Small intestine (tissue), 7 donors: ENCODE measurements at regions not wholly inside any gene's neighbourhood (a gene's known extent, or its start where the extent isn't known, plus 50 kb on each side); places are given as distances from the start of the nearest gene placed in this dataset.

Experiments
- DNase-seq, 2 donors: peaks; one replicate each; pipeline versions ENCODE4 v3.0.0 to v3.0.0-alpha.2; 2013
- FAIRE-seq: peaks from 2 replicates; lab custom pipeline; 2012; peaks lifted over from hg19 to GRCh38; lab: Jason Lieb, UNC
- H3K27ac ChIP-seq, 3 donors: one replicate each; pipeline ENCODE4 v1.5.1; 2013; ENCODE audit warnings: low read length in 2 of 3, mild to moderate bottlenecking in 2 of 3, control low read depth in 1 of 3, inconsistent platforms in 1 of 3, low read depth in 1 of 3, moderate library complexity in 1 of 3
- H3K27me3 ChIP-seq, 3 donors: one replicate each; pipeline ENCODE4 v1.6.1; 2013; ENCODE audit warnings: low read length in 3 of 3, inconsistent platforms in 1 of 3; ENCODE audit not compliant: control insufficient read depth in 3 of 3, insufficient read depth in 3 of 3
- H3K36me3 ChIP-seq, 3 donors: one replicate each; pipeline ENCODE4 v1.6.1; 2013; ENCODE audit warnings: low read length in 3 of 3, inconsistent platforms in 1 of 3, low read depth in 1 of 3, mild to moderate bottlenecking in 1 of 3, moderate library complexity in 1 of 3; ENCODE audit not compliant: control insufficient read depth in 3 of 3, insufficient read depth in 2 of 3
- H3K4me1 ChIP-seq, 3 donors: one replicate each; pipeline ENCODE4 v1.6.1; 2013; ENCODE audit warnings: low read length in 2 of 3, inconsistent platforms in 1 of 3, low read depth in 1 of 3, mild to moderate bottlenecking in 1 of 3, moderate library complexity in 1 of 3; ENCODE audit not compliant: control insufficient read depth in 3 of 3, insufficient read depth in 2 of 3
- H3K4me3 ChIP-seq, 3 donors: one replicate each; pipeline ENCODE4 v1.5.1; 2013; ENCODE audit warnings: low read length in 3 of 3, control low read depth in 1 of 3, inconsistent platforms in 1 of 3, low read depth in 1 of 3, mild to moderate bottlenecking in 1 of 3, moderate library complexity in 1 of 3
- H3K9me3 ChIP-seq, 2 donors: one replicate each; pipeline ENCODE4 v1.6.1; 2013; ENCODE audit warnings: low read depth in 1 of 2, low read length in 1 of 2; ENCODE audit not compliant: control insufficient read depth in 2 of 2, insufficient read depth in 1 of 2
- WGBS, 3 donors: extraction: QIAGEN DNeasy Blood & Tissue Kit; methylation state at CpG; one replicate each; pipeline ENCODE4 v1.1.7; 2013; 5-methylcytosine and 5-hydroxymethylcytosine counted together
- donor health status: healthy with polysubstance abuse.
- donor health status: control.
- donor health status: control.
- donor health status: Bipolar disorder and iron deficiency.
- donor health status: healthy.

GRCh38 chr6:4707011-4707410 lies 69.2 kb upstream of the CDYL start:
- Histone ChIP-seq H3K4me1 (no peaks in the 10 kb centered on the region), H3K9me3 (peaks cover 0 to 3% of the 10 kb centered on the region in 2 donors), H3K27me3 (no peaks in the 10 kb centered on the region), H3K36me3 (no peaks in the 10 kb centered on the region), H3K27ac (no peak overlapping the region), H3K4me3 (no peak overlapping the region)
- no peak for DNase-seq
- WGBS, 3 donors: 92 to 98% (median 94%) methylated on average over 3 of the region's 3 CpGs
- no peak for FAIRE-seq

- no peak for FAIRE-seq
- WGBS, 3 donors: 85 to 93% (median 87%) methylated on average over 5 of the region's 5 CpGs
These were observed 70.4 kb upstream of the CDYL start for GRCh38 chr6:4705809-4706208.

GRCh38 chr6:4703382-4703781 lies 72.8 kb upstream of the CDYL start:
- 58 to 68% (median 59%) methylated on average over 3 of the region's 3 CpGs for WGBS, 3 donors
- Histone ChIP-seq H3K4me3 (no peak overlapping the region), H3K4me1 (no peaks in the 10 kb centered on the region), H3K27me3 (no peaks in the 10 kb centered on the region), H3K9me3 (peaks cover 0 to 3% of the 10 kb centered on the region in 2 donors), H3K36me3 (no peaks in the 10 kb centered on the region), H3K27ac (no peak overlapping the region)
- no peak for FAIRE-seq
- DNase-seq: no peak

More at GRCh38 chr6:4705809-4706208, 70.4 kb upstream of the CDYL start:
- no peaks in the 10 kb centered on the region for H3K27me3 ChIP-seq
- no peak overlapping the region for H3K4me3 ChIP-seq
- no peak for DNase-seq
- H3K27ac ChIP-seq: no peak overlapping the region
- no peaks in the 10 kb centered on the region for H3K4me1 ChIP-seq
- H3K36me3 ChIP-seq: no peaks in the 10 kb centered on the region
- peaks cover 0 to 3% of the 10 kb centered on the region in 2 donors for H3K9me3 ChIP-seq

GRCh38 chr6:4698901-4699659 lies 77.1 kb upstream of the CDYL start:
- Histone ChIP-seq H3K4me3 (no peak overlapping the region), H3K27me3 (no peaks in the 10 kb centered on the region), H3K9me3 (no peaks in the 10 kb centered on the region), H3K27ac (no peak overlapping the region), H3K4me1 (no peaks in the 10 kb centered on the region), H3K36me3 (no peaks in the 10 kb centered on the region)
- no peak for DNase-seq
- 51 to 70% (median 69%) methylated on average over 3 of the region's 3 CpGs for WGBS, 3 donors
- FAIRE-seq: no peak

GRCh38 chr6:4693173-4693970 lies 82.8 kb upstream of the CDYL start:
- H3K4me3 ChIP-seq: no peak overlapping the region
- DNase-seq (no peak), FAIRE-seq (no peak)
- H3K4me1 ChIP-seq: no peaks in the 10 kb centered on the region
- peaks cover 0 to 4% of the 10 kb centered on the region in 2 donors for H3K9me3 ChIP-seq
- no peak overlapping the region for H3K27ac ChIP-seq
- H3K36me3 ChIP-seq: no peaks in the 10 kb centered on the region
- 26 to 52% (median 40%) methylated on average over 3 to 4 of the region's 4 CpGs for WGBS, 3 donors
- H3K27me3 ChIP-seq: no peaks in the 10 kb centered on the region

- H3K27me3 ChIP-seq: no peaks in the 10 kb centered on the region
- no peak for FAIRE-seq
- WGBS, 3 donors: 90 to 93% (median 91%) methylated on average over 3 of the region's 3 CpGs
- H3K36me3 ChIP-seq: no peaks in the 10 kb centered on the region
- DNase-seq: no peak
- H3K9me3 ChIP-seq: peaks cover 0 to 4% of the 10 kb centered on the region in 2 donors
- H3K4me1 ChIP-seq: no peaks in the 10 kb centered on the region
- H3K4me3 ChIP-seq: no peak overlapping the region
- no peak overlapping the region for H3K27ac ChIP-seq
These were observed 83.5 kb upstream of the CDYL start for GRCh38 chr6:4692664-4693063.

GRCh38 chr6:4687989-4688947 lies 87.9 kb upstream of the CDYL start:
- H3K4me1 ChIP-seq: no peaks in the 10 kb centered on the region
- H3K27me3 ChIP-seq: no peaks in the 10 kb centered on the region
- H3K36me3 ChIP-seq: no peaks in the 10 kb centered on the region
- 65 to 70% (median 69%) methylated on average over 14 of the region's 14 CpGs for WGBS, 3 donors
- no peak overlapping the region for H3K27ac ChIP-seq
- DNase-seq (no peak), FAIRE-seq (no peak)
- H3K4me3 ChIP-seq: no peak overlapping the region
- H3K9me3 ChIP-seq: peaks cover 0 to 4% of the 10 kb centered on the region in 2 donors

GRCh38 chr6:4687656-4687988 lies 88.6 kb upstream of the CDYL start:
- FAIRE-seq (no peak), DNase-seq (no peak)
- Histone ChIP-seq H3K27me3 (no peaks in the 10 kb centered on the region), H3K4me3 (no peak overlapping the region), H3K27ac (no peak overlapping the region), H3K4me1 (no peaks in the 10 kb centered on the region), H3K36me3 (no peaks in the 10 kb centered on the region), H3K9me3 (peaks cover 0 to 4% of the 10 kb centered on the region in 2 donors)
